Bone marrow (tissue), 2 donors: ENCODE measurements at regions not wholly inside any gene's neighbourhood (a gene's known extent, or its start where the extent isn't known, plus 50 kb on each side); places are given as distances from the start of the nearest gene placed in this dataset.

Source experiments
- DNase-seq, 2 donors: peaks; one replicate each; lab custom pipeline; 2025; lab: John Stamatoyannopoulos, UW

- DNase-seq: no peak
These were observed 280.8 kb downstream of the RERGL start for GRCh38 chr12:17809206-17809605.

GRCh38 chr12:17802657-17803641 is 287.0 kb downstream of the RERGL start:
- no peak for DNase-seq

GRCh38 chr12:17793854-17794253 is 296.1 kb downstream of the RERGL start:
- no peak for DNase-seq

GRCh38 chr12:17778242-17778641 is 311.8 kb downstream of the RERGL start:
- DNase-seq: no peak

DNA sequence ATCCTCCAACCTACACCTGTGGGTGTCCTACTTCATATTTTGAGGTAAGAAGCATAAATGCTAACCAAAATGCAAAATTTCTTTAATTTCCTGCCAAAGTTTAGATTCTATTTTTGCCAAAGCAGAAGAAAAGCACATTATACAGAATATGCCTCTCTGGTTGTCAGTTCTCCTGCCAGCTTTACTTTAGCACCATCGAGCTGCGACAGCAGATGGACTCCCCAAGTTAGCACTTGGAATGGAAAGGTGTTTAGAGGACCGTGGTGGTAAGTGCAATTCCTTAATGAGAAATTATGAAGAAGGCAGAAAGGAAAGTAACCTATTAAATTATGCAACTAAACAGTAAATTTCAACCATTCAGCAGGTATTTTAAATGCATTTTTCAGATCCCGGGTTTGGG is 326.6 kb downstream of the RERGL start:
- DNase-seq: no peak

DNA sequence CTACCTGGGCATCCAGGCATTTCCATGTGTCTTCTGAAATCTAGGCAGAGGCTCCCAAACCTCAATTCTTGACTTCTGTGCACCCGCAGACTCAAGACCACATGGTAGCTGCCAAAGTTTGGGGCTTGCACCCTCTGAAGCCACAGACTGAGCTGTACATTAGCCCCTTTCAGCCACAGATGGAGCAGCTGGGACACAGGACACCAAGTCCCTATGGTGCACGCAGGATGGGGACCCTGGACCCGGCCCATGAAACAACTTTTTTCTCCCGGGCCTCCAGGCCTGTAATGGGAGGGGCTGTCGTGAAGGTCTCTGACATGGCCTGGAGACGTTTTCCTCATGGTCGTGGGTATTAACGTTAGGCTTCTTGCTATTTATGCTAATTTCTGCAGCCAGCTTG is 330.0 kb downstream of the RERGL start:
- no peak for DNase-seq
